Stimulated activated naive CD4-positive, alpha-beta T cell (primary cell): ENCODE measurements at regions not wholly inside any gene's neighbourhood (a gene's known extent, or its start where the extent isn't known, plus 50 kb on each side); places are given as distances from the start of the nearest gene placed in this dataset.
"Not testable (repeated sequence)": the region's sequence is repeated elsewhere in the genome, so short reads cannot be mapped to it uniquely, and the experiment has no call there.

ENCODE experiments used
- DNase-seq, 6 experiments: peaks; one replicate each; lab custom pipeline; 2025; lab: John Stamatoyannopoulos, UW

GRCh38 chr1:149229813-149230212 is 126.5 kb upstream of the NBPF9 start:
- DNase-seq, result not testable (repeated sequence)

GRCh38 chr1:149234926-149235914 is 131.9 kb upstream of the NBPF9 start:
- not testable (repeated sequence) for DNase-seq

- not testable (repeated sequence) for DNase-seq
Measured at GRCh38 chr1:149237515-149237914, 134.2 kb upstream of the NBPF9 start.

- DNase-seq, result not testable (repeated sequence)
Measured at GRCh38 chr1:149239897-149240508, 136.7 kb upstream of the NBPF9 start.

GRCh38 chr1:149240530-149240929 is 137.2 kb upstream of the NBPF9 start:
- DNase-seq, result not testable (repeated sequence)

GRCh38 chr1:149241272-149241671 is 137.9 kb upstream of the NBPF9 start:
- not testable (repeated sequence) for DNase-seq

- DNase-seq, result not testable (repeated sequence)
Measured at GRCh38 chr1:149243572-149243971, 140.2 kb upstream of the NBPF9 start.

- DNase-seq, result not testable (repeated sequence)
Measured at GRCh38 chr1:149244621-149245020, 141.3 kb upstream of the NBPF9 start.

GRCh38 chr1:149246212-149246611 is 142.9 kb upstream of the NBPF9 start:
- not testable (repeated sequence) for DNase-seq

- DNase-seq, result not testable (repeated sequence)
Measured at GRCh38 chr1:149248610-149249009, 145.3 kb upstream of the NBPF9 start.

- DNase-seq, result not testable (repeated sequence)
Measured at GRCh38 chr1:149249850-149250467, 146.6 kb upstream of the NBPF9 start.

GRCh38 chr1:149254894-149255847 is 151.8 kb upstream of the NBPF9 start:
- DNase-seq, result not testable (repeated sequence)

- DNase-seq, result not testable (repeated sequence)
Measured at GRCh38 chr1:149260284-149260683, 156.9 kb upstream of the NBPF9 start.

- not testable (repeated sequence) for DNase-seq
Measured at GRCh38 chr1:149260736-149261340, 157.5 kb upstream of the NBPF9 start.

- DNase-seq, result not testable (repeated sequence)
Measured at GRCh38 chr1:149267287-149267686, 163.9 kb upstream of the NBPF9 start.

- DNase-seq, result not testable (repeated sequence)
Measured at GRCh38 chr1:149269001-149269702, 165.8 kb upstream of the NBPF9 start.

- DNase-seq, result not testable (repeated sequence)
Measured at GRCh38 chr1:149269833-149270232, 166.5 kb upstream of the NBPF9 start.

- DNase-seq, result not testable (repeated sequence)
Measured at GRCh38 chr1:149274493-149274892, 171.1 kb upstream of the NBPF9 start.

- DNase-seq, result not testable (repeated sequence)
Measured at GRCh38 chr1:149275802-149276201, 172.5 kb upstream of the NBPF9 start.

- not testable (repeated sequence) for DNase-seq
Measured at GRCh38 chr1:149276496-149276895, 173.1 kb upstream of the NBPF9 start.
